ENCODE measurements at regions not wholly inside any gene's neighbourhood (a gene's known extent, or its start where the extent isn't known, plus 50 kb on each side); places are given as distances from the start of the nearest gene placed in this dataset.

DNA sequence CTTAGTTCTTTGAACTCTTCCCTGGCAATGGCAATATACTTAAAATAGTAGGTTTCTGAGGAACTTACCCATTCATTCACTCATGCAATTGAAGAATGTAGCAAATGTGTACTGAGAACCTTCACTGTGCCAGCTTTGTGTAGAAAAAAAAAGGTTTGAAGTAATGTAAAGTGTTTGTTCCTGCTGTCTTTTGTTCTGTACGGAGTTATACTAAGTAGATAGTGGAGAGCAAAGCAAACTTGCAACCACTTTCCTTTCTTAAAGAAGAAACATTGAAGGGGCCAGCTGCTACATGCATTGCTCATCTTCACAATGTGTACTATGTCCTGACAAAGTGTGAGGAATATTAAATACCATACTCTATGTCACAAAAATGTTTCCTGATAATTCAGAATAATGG is 68.9 kb upstream of the FREM2 start:
- TF ChIP-seq, protein P1, sequence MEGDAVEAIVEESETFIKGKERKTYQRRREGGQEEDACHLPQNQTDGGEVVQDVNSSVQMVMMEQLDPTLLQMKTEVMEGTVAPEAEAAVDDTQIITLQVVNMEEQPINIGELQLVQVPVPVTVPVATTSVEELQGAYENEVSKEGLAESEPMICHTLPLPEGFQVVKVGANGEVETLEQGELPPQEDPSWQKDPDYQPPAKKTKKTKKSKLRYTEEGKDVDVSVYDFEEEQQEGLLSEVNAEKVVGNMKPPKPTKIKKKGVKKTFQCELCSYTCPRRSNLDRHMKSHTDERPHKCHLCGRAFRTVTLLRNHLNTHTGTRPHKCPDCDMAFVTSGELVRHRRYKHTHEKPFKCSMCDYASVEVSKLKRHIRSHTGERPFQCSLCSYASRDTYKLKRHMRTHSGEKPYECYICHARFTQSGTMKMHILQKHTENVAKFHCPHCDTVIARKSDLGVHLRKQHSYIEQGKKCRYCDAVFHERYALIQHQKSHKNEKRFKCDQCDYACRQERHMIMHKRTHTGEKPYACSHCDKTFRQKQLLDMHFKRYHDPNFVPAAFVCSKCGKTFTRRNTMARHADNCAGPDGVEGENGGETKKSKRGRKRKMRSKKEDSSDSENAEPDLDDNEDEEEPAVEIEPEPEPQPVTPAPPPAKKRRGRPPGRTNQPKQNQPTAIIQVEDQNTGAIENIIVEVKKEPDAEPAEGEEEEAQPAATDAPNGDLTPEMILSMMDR (IDR thresholded peaks at IDR 0.05), result no peak
- no peak for TF ChIP-seq SIN3A (IDR thresholded peaks at IDR 0.05; ENCODE audit: borderline replicate concordance, insufficient read depth, low read depth, low read length)
